ENCODE measurements at regions not wholly inside any gene's neighbourhood (a gene's known extent, or its start where the extent isn't known, plus 50 kb on each side); places are given as distances from the start of the nearest gene placed in this dataset.

- H3K4me3 ChIP-seq (ENCODE audit: low read depth, low read length) = no peak overlapping the region
- no peak for DNase-seq (ENCODE audit: low read depth, low spot score)
- TF ChIP-seq CTCF (IDR thresholded peaks at IDR 0.05; ENCODE audit: low read depth, low read length) = no peak
- in situ Hi-C loops (cut with HindIII; ENCODE audit: low sequenced_read_pairs) = no loop called here
Observed at GRCh38 chr2:164243315-164243714, 378.0 kb downstream of the GRB14 start.

GRCh38 chr2:164242409-164242808 lies 378.9 kb downstream of the GRB14 start:
- no peak overlapping the region for H3K4me3 ChIP-seq (ENCODE audit: low read depth, low read length)
- in situ Hi-C loops (cut with HindIII; ENCODE audit: low sequenced_read_pairs) = no loop called here
- no peak for TF ChIP-seq CTCF (IDR thresholded peaks at IDR 0.05; ENCODE audit: low read depth, low read length)
- no peak for DNase-seq (ENCODE audit: low read depth, low spot score)

GRCh38 chr2:164234074-164234473 lies 387.2 kb downstream of the GRB14 start:
- DNase-seq (ENCODE audit: low read depth, low spot score) = no peak
- no peak overlapping the region for H3K4me3 ChIP-seq (ENCODE audit: low read depth, low read length)
- no peak for TF ChIP-seq CTCF (IDR thresholded peaks at IDR 0.05; ENCODE audit: low read depth, low read length)
- in situ Hi-C loops (cut with HindIII; ENCODE audit: low sequenced_read_pairs) = no loop called here

- DNase-seq (ENCODE audit: low read depth, low spot score) = no peak
- in situ Hi-C loops (cut with HindIII; ENCODE audit: low sequenced_read_pairs) = no loop called here
- no peak overlapping the region for H3K4me3 ChIP-seq (ENCODE audit: low read depth, low read length)
- TF ChIP-seq CTCF (IDR thresholded peaks at IDR 0.05; ENCODE audit: low read depth, low read length) = no peak
Observed at GRCh38 chr2:164224007-164224406, 397.3 kb downstream of the GRB14 start.

GRCh38 chr2:164221473-164221872 lies 399.8 kb downstream of the GRB14 start:
- DNase-seq (ENCODE audit: low read depth, low spot score) = no peak
- TF ChIP-seq CTCF (IDR thresholded peaks at IDR 0.05; ENCODE audit: low read depth, low read length) = no peak
- no peak overlapping the region for H3K4me3 ChIP-seq (ENCODE audit: low read depth, low read length)
- in situ Hi-C loops (cut with HindIII; ENCODE audit: low sequenced_read_pairs) = no loop called here

GRCh38 chr2:164220265-164220664 lies 401.0 kb downstream of the GRB14 start:
- no peak for TF ChIP-seq CTCF (IDR thresholded peaks at IDR 0.05; ENCODE audit: low read depth, low read length)
- DNase-seq (ENCODE audit: low read depth, low spot score) = no peak
- H3K4me3 ChIP-seq (ENCODE audit: low read depth, low read length) = no peak overlapping the region
- in situ Hi-C loops (cut with HindIII; ENCODE audit: low sequenced_read_pairs) = no loop called here

- no peak for TF ChIP-seq CTCF (IDR thresholded peaks at IDR 0.05; ENCODE audit: low read depth, low read length)
- in situ Hi-C loops (cut with HindIII; ENCODE audit: low sequenced_read_pairs) = no loop called here
- H3K4me3 ChIP-seq (ENCODE audit: low read depth, low read length) = no peak overlapping the region
- no peak for DNase-seq (ENCODE audit: low read depth, low spot score)
Observed at GRCh38 chr2:164213916-164214315, 407.4 kb downstream of the GRB14 start.
